C4-2B (cell line): ENCODE measurements at regions not wholly inside any gene's neighbourhood (a gene's known extent, or its start where the extent isn't known, plus 50 kb on each side); places are given as distances from the start of the nearest gene placed in this dataset.

Experiments used
- H3K27ac ChIP-seq: fragments of 450-650 bp; 2 replicates; pipeline ENCODE4 v1.5.1; 2017
- CTCF ChIP-seq: fragments of 450-650 bp; conservative IDR thresholded peaks from 2 replicates; pipeline ENCODE4 v1.5.1; 2017; ENCODE audit warnings: mild to moderate bottlenecking
- ZFX ChIP-seq: fragments of 450-650 bp; IDR thresholded peaks from 2 replicates; pipeline ENCODE4 v1.6.1; 2017

GRCh38 chr2:203656522-203657287, 49.7 kb upstream of the CD28 start:
- TF ChIP-seq ZFX, result no peak
- no peak for TF ChIP-seq CTCF
- no peak overlapping the region for H3K27ac ChIP-seq
